IMR-90 (cell line): ENCODE measurements at regions not wholly inside any gene's neighbourhood (a gene's known extent, or its start where the extent isn't known, plus 50 kb on each side); places are given as distances from the start of the nearest gene placed in this dataset.

Experiments
- ATAC-seq: fragments of 200-7000 bp; cut with Tn5 transposase; 2 replicates; pipeline ENCODE4 v1.9.1; 2020; ENCODE audit warnings: low read depth, mild to moderate bottlenecking, moderate library complexity
- BruUV-seq: library from RNA; stranded (reverse); fragments of 400-500 nt; replicated peaks from 2 replicates; lab custom pipeline; 2021; lab: Mats Ljungman, UMichigan
- CTCF ChIA-PET: fragments of 300-600 bp; formaldehyde crosslinking; extraction: SDS; loops from one replicate; lab custom pipeline; 2021; ENCODE audit warnings: antibody characterized with exemption; lab: Yijun Ruan, JAX
- POLR2A ChIA-PET: fragments of 300-600 bp; sonication (Branson Sonifier 250); formaldehyde crosslinking; loops from one replicate; lab custom pipeline; 2022; ENCODE audit warnings: antibody characterized with exemption; ENCODE audit not compliant: unreplicated experiment; lab: Charles Lee
- DNase-seq: peaks from one replicate; pipeline ENCODE4 v3.0.0; 2013
- H2AFZ ChIP-seq: replicated peaks from 2 replicates; pipeline ENCODE3; 2013; ENCODE audit warnings: low read length, mild to moderate bottlenecking; ENCODE audit not compliant: poor library complexity
- H2AK5ac ChIP-seq: 2 replicates; pipeline ENCODE4 v1.6.1; 2013; ENCODE audit warnings: low read depth, low read length, inconsistent platforms
- H2AK9ac ChIP-seq: replicated peaks from 2 replicates; pipeline ENCODE3; 2013; ENCODE audit warnings: mild to moderate bottlenecking, low read depth, low read length, moderate library complexity; ENCODE audit not compliant: poor library complexity
- H2BK120ac ChIP-seq: 2 replicates; pipeline ENCODE4 v1.6.1; 2013; ENCODE audit warnings: low read depth, low read length, inconsistent platforms
- H2BK15ac ChIP-seq: 3 replicates; pipeline ENCODE4 v1.6.1; 2013; ENCODE audit warnings: low read depth, low read length, inconsistent platforms
- H2BK20ac ChIP-seq: 2 replicates; pipeline ENCODE4 v1.6.1; 2013; ENCODE audit warnings: low read depth, mild to moderate bottlenecking, inconsistent platforms, low read length, moderate library complexity
- H2BK5ac ChIP-seq: 2 replicates; pipeline ENCODE4 v1.6.1; 2013; ENCODE audit warnings: mild to moderate bottlenecking, low read depth, low read length, inconsistent platforms; ENCODE audit not compliant: poor library complexity, severe bottlenecking
- H3K14ac ChIP-seq: replicated peaks from 2 replicates; pipeline ENCODE4 v1.6.1; 2013; ENCODE audit warnings: low read depth, low read length, inconsistent platforms
- H3K18ac ChIP-seq: 2 replicates; pipeline ENCODE4 v1.6.1; 2013; ENCODE audit warnings: low read depth, low read length, control low read depth
- H3K23ac ChIP-seq: 2 replicates; pipeline ENCODE4 v1.6.1; 2013; ENCODE audit warnings: low read depth, low read length, inconsistent platforms
- H3K27ac ChIP-seq: 2 replicates; pipeline ENCODE4 v1.5.1; 2013; ENCODE audit warnings: mild to moderate bottlenecking, control low read depth, low read length; ENCODE audit not compliant: insufficient read depth
- H3K27me3 ChIP-seq: 2 replicates; pipeline ENCODE4 v1.6.1; 2013; ENCODE audit warnings: low read length; ENCODE audit not compliant: control insufficient read depth, insufficient read depth
- H3K36me3 ChIP-seq: 2 replicates; pipeline ENCODE4 v1.6.1; 2013; ENCODE audit warnings: low read length, mixed read lengths; ENCODE audit not compliant: control insufficient read depth, insufficient read depth
- H3K4ac ChIP-seq: 2 replicates; pipeline ENCODE4 v1.6.1; 2013; ENCODE audit warnings: low read depth, low read length, inconsistent platforms
- H3K4me1 ChIP-seq: 2 replicates; pipeline ENCODE4 v1.6.1; 2013; ENCODE audit warnings: low read length, mixed read lengths; ENCODE audit not compliant: control insufficient read depth, insufficient read depth
- H3K4me2 ChIP-seq: 2 replicates; pipeline ENCODE4 v1.6.1; 2013; ENCODE audit warnings: low read depth, mild to moderate bottlenecking, control low read depth, low read length, moderate library complexity
- H3K4me3 ChIP-seq: 2 replicates; pipeline ENCODE4 v1.5.1; 2013; ENCODE audit warnings: low read depth, mild to moderate bottlenecking, control low read depth, low read length, moderate library complexity; ENCODE audit not compliant: insufficient read depth
- H3K56ac ChIP-seq: 2 replicates; pipeline ENCODE4 v1.6.1; 2013; ENCODE audit warnings: low read length, inconsistent platforms; ENCODE audit not compliant: insufficient read depth; ENCODE audit errors: extremely low read depth
- H3K79me1 ChIP-seq, 2 experiments: 2 replicates each; pipeline ENCODE4 v1.6.1; 2013; ENCODE audit warnings: low read length in 2 of 2, inconsistent platforms in 1 of 2, low read depth in 1 of 2
- H3K9ac ChIP-seq: 2 replicates; pipeline ENCODE4 v1.6.1; 2013; ENCODE audit warnings: low read depth, low read length, control low read depth
- H3K9me1 ChIP-seq: 2 replicates; pipeline ENCODE4 v1.6.1; 2013; ENCODE audit warnings: low read length, inconsistent platforms; ENCODE audit not compliant: insufficient read depth
- H3K9me3 ChIP-seq: 2 replicates; pipeline ENCODE4 v1.6.1; 2013; ENCODE audit warnings: low read length; ENCODE audit not compliant: control insufficient read depth, insufficient read depth
- H4K20me1 ChIP-seq: 2 replicates; pipeline ENCODE4 v1.6.1; 2013; ENCODE audit warnings: low read length, inconsistent platforms; ENCODE audit not compliant: insufficient read depth
- H4K5ac ChIP-seq: 2 replicates; pipeline ENCODE4 v1.6.1; 2013; ENCODE audit warnings: mild to moderate bottlenecking, low read depth, low read length, control low read depth
- H4K8ac ChIP-seq, 2 experiments: 2 replicates each; pipeline ENCODE4 v1.6.1; 2013; ENCODE audit warnings: low read depth in 2 of 2, low read length in 2 of 2, control low read depth in 1 of 2, inconsistent platforms in 1 of 2
- H4K91ac ChIP-seq: 2 replicates; pipeline ENCODE4 v1.6.1; 2013; ENCODE audit warnings: low read depth, low read length, inconsistent platforms; ENCODE audit not compliant: insufficient read depth
- CEBPB ChIP-seq: IDR thresholded peaks from 2 replicates; pipeline ENCODE4 v1.6.1; 2012; ENCODE audit warnings: low read depth, low read length, improper control_type of control experiment
- RFX5 ChIP-seq: IDR thresholded peaks from 2 replicates; pipeline ENCODE4 v1.8.0; 2012; ENCODE audit warnings: low read depth, mild to moderate bottlenecking, low read length, moderate library complexity
- WGBS, 2 experiments: methylation state at CpG; one replicate each; pipeline versions ENCODE4 v1.1.5 to v1.1.7; 2013; ENCODE audit warnings: missing lambda C conversion rate in 2 of 2; ENCODE audit not compliant: insufficient read length in 1 of 2; ENCODE audit errors: extremely low coverage in 2 of 2; 5-methylcytosine and 5-hydroxymethylcytosine counted together
- dilution Hi-C: fragments of 300-500 bp; cut with HindIII; formaldehyde crosslinking; loops from one replicate; pipeline ENCODE4 v1.14.3; 2018; ENCODE audit warnings: low sequenced_read_pairs; ENCODE audit not compliant: unreplicated experiment
- in situ Hi-C: fragments of 300-500 bp; cut with MboI; formaldehyde crosslinking; loops from 3 replicates; pipeline ENCODE4 v1.14.3; 2019; ENCODE audit warnings: low sequenced_read_pairs, inconsistent platforms, mixed read lengths
- intact Hi-C: fragments of 100-400 bp; cut with micrococcal nuclease; formaldehyde crosslinking; loops from 2 replicates; pipeline ENCODE4 v1.10.0; 2022

- ChIA-PET POLR2A (no interaction called here), CTCF (interaction anchor here (0.7 kb wide), 1 partner anchor 36 kb away, joined by 5 read pairs; no protein-coding TSS in a partner anchor)
- Histone ChIP-seq H3K79me1 (no peaks in the 10 kb centered on the region), H2BK15ac (no peak overlapping the region), H3K9me1 (no peaks in the 10 kb centered on the region), H3K18ac (no peak overlapping the region), H2AFZ (no peak overlapping the region), H2AK5ac (no peak overlapping the region), H3K9me3 (no peaks in the 10 kb centered on the region), H2BK120ac (no peak overlapping the region), H3K9ac (no peak overlapping the region), H4K20me1 (no peaks in the 10 kb centered on the region), H4K8ac (no peak overlapping the region), H3K4ac (no peak overlapping the region), H3K27ac (no peak overlapping the region), H2BK20ac (no peak overlapping the region), H3K14ac (no peak overlapping the region), H3K4me1 (peaks cover 3% of the 10 kb centered on the region; the same call in 1 of the 2 replicates), H4K91ac (no peak overlapping the region), H2AK9ac (no peak overlapping the region), H4K5ac (no peak overlapping the region), H3K4me2 (no peak overlapping the region), H3K56ac (no peak overlapping the region), H3K23ac (no peak overlapping the region), H3K36me3 (no peaks in the 10 kb centered on the region), H3K4me3 (no peak overlapping the region), H3K27me3 (peaks cover 18% of the 10 kb centered on the region), H2BK5ac (no peak overlapping the region)
- WGBS, 2 experiments: 100% methylated on average over 1 of the region's 2 CpGs; no CpG with 5 or more reads in 1 of the 2 experiments
- in situ Hi-C loops: no loop called here
- intact Hi-C loops: no loop called here
- DNase-seq (peak; percentile 54), ATAC-seq (peak; percentile 81)
- TF ChIP-seq CEBPB (no peak), RFX5 (no peak)
- dilution Hi-C loops: no loop called here
- no TSS peak for BruUV-seq
Observed at GRCh38 chr2:41972179-41972578, 75.6 kb upstream of the PKDCC start.
